HCT116 (cell line): ENCODE measurements at regions not wholly inside any gene's neighbourhood (a gene's known extent, or its start where the extent isn't known, plus 50 kb on each side); places are given as distances from the start of the nearest gene placed in this dataset.

ENCODE experiments used
- ATAC-seq: fragments of 200-7000 bp; cut with Tn5 transposase; 2 replicates; pipeline ENCODE4 v1.9.1; 2020; ENCODE audit warnings: mild to moderate bottlenecking, moderate library complexity
- BruUV-seq: library from RNA; stranded (reverse); fragments of 400-500 nt; replicated peaks from 2 replicates; lab custom pipeline; 2021; lab: Mats Ljungman, UMichigan
- CTCF ChIA-PET: fragments of 300-600 bp; sonication (Branson Sonifier 250); formaldehyde crosslinking; loops from one replicate; lab custom pipeline; 2021; ENCODE audit warnings: antibody characterized with exemption; lab: Charles Lee
- POLR2A ChIA-PET: fragments of 300-600, 350-600 bp; sonication (Branson Sonifier 250); formaldehyde crosslinking; loops from one replicate; lab custom pipeline; 2021; ENCODE audit warnings: antibody characterized with exemption; lab: Charles Lee
- RAD21 ChIA-PET, 2 experiments: fragments of 300-600 bp; sonication (Branson Sonifier 250); formaldehyde crosslinking; loops; one replicate each; lab custom pipeline; 2023; ENCODE audit warnings: low total read pairs in 2 of 2; ENCODE audit not compliant: uncharacterized antibody in 2 of 2, unreplicated experiment in 2 of 2, low non-redundant PET in 1 of 2; lab: Charles Lee
- DNase-seq: peaks from one replicate; pipeline ENCODE4 v3.0.0-alpha.2; 2010; ENCODE audit warnings: low read depth, low spot score
- H2AFZ ChIP-seq: fragments of 200-600 bp; shearing (Covaris generic), sonication (generic); 2 replicates; pipeline ENCODE4 v1.6.1; 2017; ENCODE audit warnings: low read depth, mixed run types, mixed read lengths, antibody characterized with exemption, low read length; ENCODE audit not compliant: poor library complexity, severe bottlenecking
- H3K27ac ChIP-seq: 2 replicates; pipeline ENCODE4 v1.5.1; 2012; ENCODE audit warnings: low read depth, low read length
- H3K27me3 ChIP-seq: fragments of 200-600 bp; sonication (generic); 2 replicates; pipeline ENCODE4 v1.6.1; 2016; ENCODE audit warnings: mixed run types, low read length, mixed read lengths; ENCODE audit not compliant: insufficient read depth
- H3K36me3 ChIP-seq, 2 experiments: fragments of 200-500 bp in 1 of 2; fragments of 200-600 bp in 1 of 2; sonication (Bioruptor generic) in 1 of 2; sonication (generic) in 1 of 2; 2 replicates each; pipeline versions ENCODE4 v1.5.1 to v1.6.1; 2014 to 2016; ENCODE audit warnings: low read length in 2 of 2, inconsistent platforms in 1 of 2, mixed read lengths in 1 of 2, mixed run types in 1 of 2; ENCODE audit not compliant: insufficient read depth in 2 of 2, control insufficient read depth in 1 of 2
- H3K4me1 ChIP-seq, 2 experiments: fragments of 200-600 bp in 1 of 2; sonication (generic) in 1 of 2; 2 replicates each; pipeline versions ENCODE4 v1.5.1 to v1.6.1; 2012 to 2017; ENCODE audit warnings: low read length in 2 of 2, inconsistent platforms in 1 of 2, mild to moderate bottlenecking in 1 of 2, mixed read lengths in 1 of 2, mixed run types in 1 of 2, moderate library complexity in 1 of 2; ENCODE audit not compliant: insufficient read depth in 2 of 2, control insufficient read depth in 1 of 2
- H3K4me2 ChIP-seq: fragments of 200-600 bp; sonication (generic); 2 replicates; pipeline ENCODE4 v1.6.1; 2017; ENCODE audit warnings: mixed run types, low read length, mixed read lengths
- H3K4me3 ChIP-seq, 2 experiments: fragments of 200-600 bp in 1 of 2; sonication (generic) in 1 of 2; replicated peaks in 1 of 2; 2 replicates each; pipeline ENCODE4 v1.5.1; 2011 to 2016; ENCODE audit warnings: low read length in 2 of 2, control low read depth in 1 of 2, low read depth in 1 of 2, mild to moderate bottlenecking in 1 of 2, mixed read lengths in 1 of 2, mixed run types in 1 of 2
- H3K79me2 ChIP-seq: fragments of 200-600 bp; sonication (generic); 2 replicates; pipeline ENCODE4 v1.6.1; 2017; ENCODE audit warnings: mild to moderate bottlenecking, mixed run types, low read length, moderate library complexity, mixed read lengths; ENCODE audit not compliant: insufficient read depth
- H3K9ac ChIP-seq: fragments of 200-600 bp; sonication (generic); 2 replicates; pipeline ENCODE4 v1.6.1; 2016; ENCODE audit warnings: low read length, mixed read lengths
- H3K9me2 ChIP-seq: fragments of 200-600 bp; sonication (generic), shearing (Covaris generic); 2 replicates; pipeline ENCODE4 v1.6.1; 2017; ENCODE audit warnings: mixed run types, mild to moderate bottlenecking, moderate library complexity; ENCODE audit not compliant: insufficient read depth
- H3K9me3 ChIP-seq, 2 experiments: fragments of 200-500 bp in 1 of 2; fragments of 200-600 bp in 1 of 2; sonication (Bioruptor generic) in 1 of 2; sonication (generic) in 1 of 2; 2 replicates each; pipeline ENCODE4 v1.6.1; 2014 to 2017; ENCODE audit warnings: low read length in 2 of 2, mixed read lengths in 2 of 2, inconsistent platforms in 1 of 2, low read depth in 1 of 2, mild to moderate bottlenecking in 1 of 2, mixed run types in 1 of 2, moderate library complexity in 1 of 2; ENCODE audit not compliant: control insufficient read depth in 1 of 2, insufficient read depth in 1 of 2
- H4K20me1 ChIP-seq: fragments of 200-600 bp; sonication (generic), shearing (Covaris generic); 2 replicates; pipeline ENCODE4 v1.6.1; 2017; ENCODE audit warnings: mixed run types, mild to moderate bottlenecking, moderate library complexity; ENCODE audit not compliant: insufficient read depth
- CBX3 ChIP-seq: IDR thresholded peaks from 2 replicates; pipeline ENCODE4 v1.6.1; 2012; ENCODE audit warnings: low read depth
- CEBPB ChIP-seq: IDR thresholded peaks from 2 replicates; pipeline ENCODE4 v1.6.1; 2012; ENCODE audit warnings: low read depth
- CTCF ChIP-seq, 3 experiments: fragments of 200-600 bp in 1 of 3; sonication (generic) in 1 of 3; IDR thresholded peaks in 2 of 3; conservative IDR thresholded peaks in 1 of 3; 2 replicates each; pipeline ENCODE4 v1.5.1; 2012 to 2017; ENCODE audit warnings: low read depth in 2 of 3, low read length in 2 of 3, antibody characterized with exemption in 1 of 3, borderline replicate concordance in 1 of 3, control low read depth in 1 of 3, mild to moderate bottlenecking in 1 of 3, mixed read lengths in 1 of 3, mixed run types in 1 of 3, moderate library complexity in 1 of 3; ENCODE audit not compliant: insufficient read depth in 1 of 3
- EGR1 ChIP-seq: IDR thresholded peaks from 2 replicates; pipeline ENCODE4 v1.6.1; 2012; ENCODE audit warnings: low read depth
- ELF1 ChIP-seq: IDR thresholded peaks from 2 replicates; pipeline ENCODE4 v1.6.1; 2012; ENCODE audit warnings: low read depth, borderline replicate concordance
- EZH2 ChIP-seq: fragments of 200-600 bp; sonication (generic); IDR thresholded peaks from 2 replicates; pipeline ENCODE4 v1.6.1; 2017; ENCODE audit warnings: antibody characterized with exemption, mixed run types
- EZH2phosphoT487 ChIP-seq: fragments of 200-600 bp; IDR thresholded peaks from 2 replicates; pipeline ENCODE4 v1.6.1; 2018; ENCODE audit warnings: antibody characterized with exemption, borderline replicate concordance
- POLR2A ChIP-seq: IDR thresholded peaks from 2 replicates; pipeline ENCODE4 v1.7.0; 2011; ENCODE audit warnings: borderline replicate concordance; ENCODE audit not compliant: insufficient read depth, insufficient read length; ENCODE audit errors: extremely low read depth
- POLR2AphosphoS5 ChIP-seq: IDR thresholded peaks from 2 replicates; pipeline ENCODE4 v1.6.1; 2011; ENCODE audit warnings: mild to moderate bottlenecking, low read depth, low read length, moderate library complexity
- RAD21 ChIP-seq: IDR thresholded peaks from 2 replicates; pipeline ENCODE4 v1.6.1; 2012; ENCODE audit warnings: low read depth, mild to moderate bottlenecking
- REST ChIP-seq: IDR thresholded peaks from 2 replicates; pipeline ENCODE4 v1.6.1; 2012; ENCODE audit warnings: low read depth
- SRF ChIP-seq: IDR thresholded peaks from 2 replicates; pipeline ENCODE4 v1.6.1; 2012; ENCODE audit warnings: low read depth
- TCF7L2 ChIP-seq: IDR thresholded peaks from 2 replicates; pipeline ENCODE4 v1.7.0; 2011; ENCODE audit warnings: borderline replicate concordance, inconsistent platforms; ENCODE audit not compliant: insufficient read depth, insufficient read length; ENCODE audit errors: extremely low read depth
- ZFX ChIP-seq: fragments of 450-650 bp; IDR thresholded peaks from 2 replicates; pipeline ENCODE4 v1.6.1; 2017
- ZNF274 ChIP-seq: fragments of 200-500 bp; sonication (Bioruptor generic); IDR thresholded peaks from 2 replicates; pipeline ENCODE4 v1.6.1; 2014; ENCODE audit warnings: mild to moderate bottlenecking, low read depth, low read length, inconsistent platforms
- intact Hi-C: fragments of 100-400 bp; cut with micrococcal nuclease; formaldehyde crosslinking; loops from 2 replicates; pipeline ENCODE4 v1.10.0; 2022
- TF ChIP-seq, protein P1 (sequence below): IDR thresholded peaks from 2 replicates; pipeline ENCODE4 v1.6.1; 2012

DNA sequence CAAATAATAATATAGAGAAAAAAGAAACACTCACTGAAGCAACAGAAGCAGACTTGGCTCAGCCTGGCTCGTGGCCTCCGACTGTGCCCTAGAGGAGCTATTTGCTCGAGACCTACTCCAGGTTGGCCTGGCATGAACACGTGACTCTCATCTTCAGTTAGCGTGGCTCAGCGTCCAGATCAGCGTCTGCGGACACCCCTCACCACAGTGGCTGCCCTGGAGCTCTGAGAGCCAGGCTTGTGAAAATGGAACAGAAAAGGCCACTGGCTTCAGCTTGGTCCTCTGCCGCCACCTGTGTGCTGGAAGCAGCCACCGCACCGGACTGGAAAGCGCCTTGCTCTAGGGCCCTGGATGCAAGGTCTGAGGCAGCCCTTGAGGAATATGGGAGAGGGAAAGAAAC, 1184.0 kb upstream of the GYPC start:
- H3K9me3 ChIP-seq: peaks cover 10 to 30% of the 10 kb centered on the region in 2 experiments; a peak in 2 of 4 replicates
- no peak overlapping the region for H3K9ac ChIP-seq
- H3K4me3 ChIP-seq: no peak overlapping the region
- POLR2A ChIA-PET: no interaction called here
- H3K4me1 ChIP-seq: no peaks in the 10 kb centered on the region
- no peak overlapping the region for H3K27ac ChIP-seq
- CTCF ChIA-PET: no interaction called here
- H3K27me3 ChIP-seq: no peaks in the 10 kb centered on the region
- DNase-seq (no peak), ATAC-seq (no peak)
- no peaks in the 10 kb centered on the region for H3K9me2 ChIP-seq
- H2AFZ ChIP-seq: no peak overlapping the region
- no peaks in the 10 kb centered on the region for H3K79me2 ChIP-seq
- H3K4me2 ChIP-seq: no peak overlapping the region
- BruUV-seq: no TSS peak
- TF ChIP-seq POLR2A (no peak), EZH2 (no peak), RAD21 (no peak), REST (no peak), EGR1 (no peak), CBX3 (no peak), CTCF (IDR thresholded peaks at IDR 0.05 in 2 of 3, conservative IDR thresholded peaks at IDR 0.05 in 1 of 3; ENCODE audit: borderline replicate concordance in 1 of 3, insufficient read depth in 1 of 3, low read depth in 2 of 3, low read length in 2 of 3) (no peak), ZFX (no peak), TCF7L2 (no peak), POLR2AphosphoS5 (no peak), CEBPB (no peak), EZH2phosphoT487 (no peak), SRF (no peak), ELF1 (no peak), ZNF274 (no peak)
- TF ChIP-seq, protein P1, sequence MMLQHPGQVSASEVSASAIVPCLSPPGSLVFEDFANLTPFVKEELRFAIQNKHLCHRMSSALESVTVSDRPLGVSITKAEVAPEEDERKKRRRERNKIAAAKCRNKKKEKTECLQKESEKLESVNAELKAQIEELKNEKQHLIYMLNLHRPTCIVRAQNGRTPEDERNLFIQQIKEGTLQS: no peak
- no peaks in the 10 kb centered on the region for H3K36me3 ChIP-seq
- RAD21 ChIA-PET: no interaction called here
- intact Hi-C loops: no loop called here
- no peaks in the 10 kb centered on the region for H4K20me1 ChIP-seq
